Stimulated activated CD4-positive, alpha-beta T cell treated with anti-CD3 and anti-CD28 coated beads, Interleukin-12 subunit alpha, Interleukin-12 subunit beta, amount 100 ng/mL, for 4 hours (primary cell): ENCODE measurements at regions not wholly inside any gene's neighbourhood (a gene's known extent, or its start where the extent isn't known, plus 50 kb on each side); places are given as distances from the start of the nearest gene placed in this dataset.

ENCODE experiments used
- DNase-seq: peaks from one replicate; pipeline ENCODE4 v3.0.0-alpha.2; 2020

DNA sequence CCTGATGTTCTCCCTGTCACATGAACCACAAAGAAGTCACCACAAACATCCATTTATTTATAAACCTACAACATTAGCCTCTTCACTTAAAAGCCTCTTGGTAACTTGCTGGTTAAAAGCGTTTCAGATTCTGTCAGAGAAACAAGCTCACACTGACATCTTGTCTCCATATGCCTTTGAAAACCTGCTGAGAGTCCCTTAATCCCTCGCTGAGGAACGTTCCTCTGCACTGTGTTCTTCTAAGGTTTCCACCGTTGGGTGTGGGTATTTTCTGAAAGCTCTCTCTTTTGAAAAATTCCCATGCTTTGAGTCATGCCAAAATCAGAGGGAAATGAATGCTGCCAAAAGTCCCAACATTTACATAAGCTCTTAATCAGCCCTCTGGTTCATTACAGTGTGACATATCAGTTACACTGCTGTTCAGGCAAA, 149.8 kb downstream of the CCDC34 start:
- no peak for DNase-seq

DNA sequence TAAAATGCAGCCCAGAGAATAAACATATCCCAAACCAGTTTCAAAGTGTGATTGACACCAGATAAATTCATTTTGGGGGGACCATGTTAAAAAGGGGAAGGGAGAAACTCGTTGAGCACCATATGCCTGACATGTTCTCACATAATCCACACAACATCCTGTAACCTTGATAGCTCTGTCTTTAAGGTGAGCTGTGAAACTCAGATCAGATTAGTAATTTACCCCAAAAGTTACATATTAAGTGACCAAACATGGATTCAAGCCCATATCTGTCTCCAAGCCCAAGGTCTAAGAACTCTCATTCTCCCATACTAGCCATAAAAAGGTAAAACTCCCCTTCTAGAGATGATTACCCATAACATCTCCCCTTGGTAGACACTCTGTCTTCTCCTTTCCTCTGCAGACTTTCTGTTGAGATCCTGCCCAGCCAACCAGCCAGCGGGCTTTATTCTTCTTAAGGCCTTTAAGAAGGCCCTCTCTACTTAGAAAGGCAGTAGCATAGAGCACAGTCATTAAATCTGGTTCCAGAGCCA, 150.7 kb downstream of the CCDC34 start:
- no peak for DNase-seq

DNA sequence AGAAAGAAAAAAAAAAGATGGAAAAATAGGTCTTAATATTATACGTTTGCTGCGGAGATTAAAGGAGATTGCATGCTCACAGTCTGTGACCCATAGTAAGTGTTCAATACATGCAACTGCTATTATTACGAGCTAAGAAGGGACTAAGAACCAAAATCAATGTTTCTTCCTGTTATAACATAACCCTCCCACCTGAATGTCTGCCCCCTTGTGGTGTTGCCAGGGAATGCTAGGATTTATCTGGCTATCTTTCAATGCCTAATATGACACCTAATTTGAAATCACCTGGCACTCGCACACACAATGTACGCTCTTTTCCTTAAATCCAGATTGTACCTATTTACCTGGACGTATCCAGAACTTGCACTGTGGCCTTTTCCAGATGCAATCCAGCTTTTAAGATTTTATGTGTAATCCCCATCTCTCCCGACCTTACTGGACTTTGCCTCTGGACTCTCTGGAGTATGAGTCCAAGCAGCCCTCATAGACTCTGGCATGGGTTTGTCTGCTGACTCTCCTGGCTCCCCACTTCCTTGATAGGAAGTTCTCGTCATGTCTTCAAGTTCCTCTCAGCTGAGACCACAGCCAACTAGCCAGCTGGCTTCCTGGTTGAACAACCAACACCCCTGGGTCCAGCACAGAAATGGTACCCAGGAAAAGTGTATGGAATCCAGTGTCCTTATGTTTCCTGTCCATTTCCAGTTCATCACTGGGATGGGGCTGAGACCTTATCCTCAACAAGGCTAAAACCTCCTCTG, 151.5 kb downstream of the CCDC34 start:
- DNase-seq, result no peak

DNA sequence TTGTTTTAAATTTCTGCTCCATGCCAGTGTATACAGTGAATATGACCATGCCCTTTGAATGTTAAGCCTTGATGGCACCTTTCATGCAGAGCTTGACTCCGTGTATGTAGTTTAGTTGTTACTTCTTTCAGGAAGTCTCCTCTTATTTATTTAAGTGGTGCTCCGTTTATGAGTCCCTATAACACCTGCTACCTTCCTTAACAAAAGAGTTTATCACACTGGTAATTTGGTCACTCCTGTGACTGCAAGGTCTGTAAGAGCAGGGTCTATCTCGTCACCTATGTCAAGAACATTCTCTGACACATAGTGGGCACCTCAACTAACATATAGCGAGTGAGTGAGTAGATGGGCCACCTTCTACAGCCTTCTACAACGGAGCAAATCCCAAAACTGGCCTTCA, 152.5 kb downstream of the CCDC34 start:
- no peak for DNase-seq

DNA sequence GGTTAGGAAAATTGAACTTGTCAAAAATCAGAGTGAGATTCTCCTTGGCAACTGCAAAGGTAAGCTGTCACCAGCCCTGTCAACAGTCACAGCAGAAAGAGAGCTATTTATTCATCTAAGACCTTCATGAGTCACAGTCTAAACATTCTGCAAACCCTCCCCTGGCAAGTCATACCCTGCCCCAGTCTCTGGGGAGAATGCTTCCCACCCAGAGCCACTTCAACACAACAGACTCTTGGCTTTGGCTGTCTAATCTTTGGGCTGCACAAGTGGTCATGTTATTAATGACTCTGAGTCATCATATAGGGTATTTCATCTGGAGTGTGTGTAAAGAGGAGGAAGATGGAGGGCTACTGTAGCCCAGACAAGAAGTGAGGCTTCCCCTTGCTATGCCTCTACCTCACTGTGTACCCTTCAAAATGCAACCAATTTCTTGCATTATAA, 153.4 kb downstream of the CCDC34 start:
- no peak for DNase-seq

DNA sequence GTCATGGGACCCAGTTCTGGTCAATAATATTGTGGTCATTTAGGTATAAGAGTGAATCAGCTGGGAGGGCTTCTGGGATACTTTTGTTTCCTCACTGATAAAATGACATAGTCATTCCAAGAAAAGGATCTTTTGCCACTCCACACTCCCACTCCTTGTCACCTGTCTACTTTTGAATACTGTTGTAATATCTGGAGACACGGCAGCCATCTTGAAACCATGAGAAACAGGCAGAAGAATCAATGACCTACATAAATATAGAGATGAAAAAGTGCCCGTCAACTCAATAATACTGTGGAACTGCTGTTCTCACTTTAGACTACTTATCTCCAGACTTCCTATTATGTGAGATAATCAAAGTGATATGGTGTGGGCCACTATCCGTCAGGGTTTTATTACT, 154.2 kb downstream of the CCDC34 start:
- no peak for DNase-seq

DNA sequence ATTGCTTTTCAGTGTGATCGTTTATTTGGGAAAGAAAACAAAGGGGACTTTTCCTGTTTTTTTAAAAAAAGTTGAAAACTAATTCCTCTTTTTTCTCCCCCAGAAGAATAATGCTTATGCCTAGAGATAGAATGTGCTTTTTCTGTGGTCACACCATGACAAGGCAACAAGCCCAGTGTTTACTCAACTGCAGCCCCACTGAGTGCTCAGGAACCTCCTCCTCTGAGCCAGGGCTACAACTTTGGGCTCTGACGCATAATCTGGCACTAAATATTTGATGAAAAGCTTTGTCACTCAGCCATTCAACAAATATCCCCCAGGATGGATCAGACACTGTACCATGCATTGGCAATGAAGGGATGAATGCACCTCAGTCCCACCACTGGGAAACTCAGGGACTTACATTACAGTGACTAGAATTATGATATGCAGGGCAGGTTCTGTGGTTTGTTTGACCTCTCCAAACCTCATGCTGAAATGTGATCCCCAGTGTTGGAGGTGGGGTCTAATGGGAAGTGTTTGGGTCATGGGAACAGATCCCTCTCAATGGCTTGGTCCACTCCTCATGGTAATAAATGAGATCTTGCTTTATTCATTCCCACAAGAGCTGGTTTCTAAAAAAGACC, 155.9 kb downstream of the CCDC34 start:
- no peak for DNase-seq

DNA sequence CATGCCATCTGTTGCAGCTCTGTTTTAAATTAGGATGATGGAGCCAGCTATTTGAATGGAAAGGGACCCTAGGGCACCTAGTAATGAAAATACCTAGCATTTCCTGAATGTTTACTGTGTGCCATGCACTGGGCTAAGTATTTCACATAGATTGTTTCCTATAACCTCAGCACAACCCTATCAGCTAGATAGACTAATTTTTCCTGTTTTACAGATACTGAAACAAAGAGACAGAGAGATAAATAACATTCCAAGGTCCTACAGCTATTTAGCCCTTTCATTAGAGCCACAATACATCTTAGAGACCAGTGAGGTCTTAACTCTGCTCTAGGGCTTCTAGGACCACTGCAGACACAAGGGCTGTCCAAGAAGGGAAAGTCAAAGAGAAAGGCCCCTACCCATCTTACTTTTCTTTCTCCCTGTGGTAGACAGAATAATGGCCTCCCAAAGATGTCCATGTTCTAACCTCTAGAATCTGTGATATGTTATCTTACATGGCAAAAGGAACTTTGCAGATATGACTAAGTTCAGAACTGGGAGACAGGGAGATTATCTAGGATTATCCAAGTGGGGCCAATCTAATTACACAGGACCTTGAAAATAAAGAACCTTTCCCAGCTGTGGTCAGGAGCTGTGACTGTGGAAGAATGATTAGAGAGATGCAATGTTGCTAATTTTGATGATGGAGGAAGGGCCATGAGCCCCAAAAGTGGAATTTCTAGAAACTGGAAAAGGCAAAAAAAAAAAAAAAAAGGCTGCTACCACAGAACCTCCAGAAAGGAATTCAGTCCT, 157.0 kb downstream of the CCDC34 start:
- DNase-seq, result no peak

DNA sequence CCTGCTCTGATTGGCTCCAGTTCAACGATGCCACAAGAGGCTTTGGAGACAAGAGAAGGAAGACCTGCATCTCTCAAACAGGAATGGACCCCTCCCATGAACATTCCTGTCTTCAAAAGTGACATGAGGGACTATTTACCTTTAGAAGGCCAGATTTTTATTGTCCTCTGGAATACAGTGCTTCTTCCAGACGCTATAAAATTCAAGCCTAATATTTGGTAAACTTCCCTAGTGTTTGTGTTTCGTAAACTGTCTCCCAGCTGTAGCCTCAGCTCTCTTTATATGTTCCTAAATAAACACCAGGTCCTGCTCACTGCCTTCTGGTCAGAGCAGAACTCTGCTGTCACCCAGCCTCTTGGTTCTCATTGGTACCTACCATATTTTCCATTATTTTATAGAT, 157.8 kb downstream of the CCDC34 start:
- DNase-seq, result no peak

DNA sequence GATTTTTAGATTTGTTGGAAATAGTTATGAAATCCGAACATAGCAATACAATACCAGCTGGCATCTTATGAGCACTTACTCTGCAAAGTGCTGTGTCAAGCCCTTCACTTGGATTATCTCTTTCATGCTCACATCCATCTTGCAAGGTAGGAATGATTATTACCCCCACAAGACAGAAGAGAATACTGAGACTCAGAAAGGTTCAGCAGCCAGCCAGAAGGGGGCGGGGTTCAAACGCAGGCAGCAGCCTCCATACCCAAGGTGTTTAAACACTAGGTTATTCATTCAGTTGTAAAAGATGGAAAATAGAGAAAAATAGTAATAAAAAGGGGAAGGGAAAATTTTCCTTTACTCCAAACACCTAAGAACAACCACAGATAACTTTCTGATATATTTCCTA, 158.5 kb downstream of the CCDC34 start:
- DNase-seq, result no peak

DNA sequence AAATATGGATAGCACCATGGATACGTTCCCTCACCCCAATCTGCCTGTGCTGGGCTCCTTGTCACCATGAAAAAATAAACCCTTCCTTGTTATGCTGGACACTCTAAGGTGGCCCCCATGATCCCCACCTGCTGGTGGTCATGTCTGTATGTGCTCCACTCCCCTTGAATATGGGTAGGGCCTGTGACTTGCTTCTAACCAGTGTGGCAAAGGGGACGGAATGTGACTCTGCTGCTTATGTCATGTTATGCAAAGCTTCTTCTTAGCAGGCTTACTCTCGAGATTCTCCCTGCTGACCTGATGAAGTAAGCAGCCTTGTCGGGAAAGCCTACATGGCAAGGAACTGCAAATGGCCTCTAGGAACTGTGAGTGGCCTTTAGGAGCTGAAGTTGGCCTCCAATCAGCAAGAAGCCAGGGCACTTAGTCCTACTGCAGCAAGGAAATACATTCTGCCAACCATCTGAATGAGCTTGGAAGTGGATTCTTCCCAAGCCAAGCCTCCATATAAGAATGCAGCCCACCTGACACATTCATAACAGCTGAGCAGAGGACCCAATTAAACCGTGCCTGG, 159.9 kb downstream of the CCDC34 start:
- DNase-seq, result no peak

DNA sequence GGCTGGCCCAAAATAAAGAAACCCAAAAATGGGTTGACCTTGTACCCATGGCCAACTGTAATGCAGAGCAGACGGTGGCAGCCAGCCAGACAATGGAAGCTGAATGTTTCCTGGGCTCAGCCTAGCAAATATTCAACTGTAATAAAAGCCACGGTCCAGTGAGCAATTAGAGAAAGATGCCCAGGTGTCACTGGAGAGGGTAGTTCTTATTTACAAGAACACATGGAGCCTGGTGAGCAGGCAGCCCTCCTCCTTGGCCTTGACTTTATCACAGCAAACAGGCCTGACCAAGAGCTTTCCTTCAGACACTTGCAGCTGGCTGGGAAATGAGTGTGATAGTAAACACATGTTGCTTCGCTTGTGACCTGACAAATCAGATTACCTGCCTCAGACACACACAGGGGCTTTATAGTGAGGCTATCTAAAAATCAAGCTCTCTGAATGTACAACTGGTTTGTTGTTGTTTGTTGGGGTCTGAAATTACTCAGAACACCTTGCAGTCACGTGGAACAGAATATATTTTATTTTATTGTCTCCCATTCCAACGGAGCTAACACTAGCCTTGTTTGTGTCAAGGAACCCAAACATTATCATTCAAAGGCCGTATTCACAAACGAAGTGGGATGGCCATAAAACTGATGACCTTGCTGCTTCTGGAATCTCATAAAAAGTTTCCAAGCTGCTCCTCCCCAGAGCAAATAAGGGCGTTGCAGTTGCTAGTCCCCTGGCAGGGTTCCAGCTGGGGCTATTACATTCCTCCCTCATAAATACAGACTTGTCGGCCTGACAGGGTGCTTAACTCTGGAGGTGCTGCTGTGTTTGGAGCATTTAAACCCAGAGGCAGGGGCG, 161.1 kb downstream of the BBOX1 start:
- no peak for DNase-seq

DNA sequence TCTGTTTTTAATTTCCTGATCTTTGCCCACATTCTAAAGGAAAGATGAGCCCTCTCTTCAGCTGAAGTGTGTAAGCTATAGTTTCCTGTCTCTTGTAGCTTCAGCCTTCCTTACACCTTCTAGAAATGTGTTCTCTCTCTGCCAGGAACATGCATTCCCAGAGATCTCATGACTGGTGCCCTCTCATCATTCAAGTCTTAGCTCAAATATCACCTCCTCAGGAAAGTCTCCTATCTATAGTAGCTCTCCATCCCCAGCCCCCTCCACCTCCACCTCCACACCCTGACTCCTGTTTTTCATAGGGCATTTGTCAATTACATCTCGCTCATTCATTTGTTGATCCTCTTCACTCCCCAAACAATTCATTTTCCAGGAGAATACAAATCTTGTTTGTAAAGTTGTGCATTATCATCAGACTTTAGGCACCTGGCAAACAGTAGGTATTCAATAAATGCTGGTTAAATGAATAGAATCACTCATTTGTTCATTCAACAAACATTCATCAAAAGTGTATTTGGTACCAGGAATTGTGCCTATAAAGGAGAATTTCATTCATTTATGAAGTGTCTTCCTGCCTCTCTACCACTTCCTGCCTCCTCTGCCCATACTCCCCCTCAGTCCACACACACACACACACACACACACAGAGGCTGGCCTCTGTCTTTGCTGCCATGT, 160.3 kb downstream of the BBOX1 start:
- no peak for DNase-seq

DNA sequence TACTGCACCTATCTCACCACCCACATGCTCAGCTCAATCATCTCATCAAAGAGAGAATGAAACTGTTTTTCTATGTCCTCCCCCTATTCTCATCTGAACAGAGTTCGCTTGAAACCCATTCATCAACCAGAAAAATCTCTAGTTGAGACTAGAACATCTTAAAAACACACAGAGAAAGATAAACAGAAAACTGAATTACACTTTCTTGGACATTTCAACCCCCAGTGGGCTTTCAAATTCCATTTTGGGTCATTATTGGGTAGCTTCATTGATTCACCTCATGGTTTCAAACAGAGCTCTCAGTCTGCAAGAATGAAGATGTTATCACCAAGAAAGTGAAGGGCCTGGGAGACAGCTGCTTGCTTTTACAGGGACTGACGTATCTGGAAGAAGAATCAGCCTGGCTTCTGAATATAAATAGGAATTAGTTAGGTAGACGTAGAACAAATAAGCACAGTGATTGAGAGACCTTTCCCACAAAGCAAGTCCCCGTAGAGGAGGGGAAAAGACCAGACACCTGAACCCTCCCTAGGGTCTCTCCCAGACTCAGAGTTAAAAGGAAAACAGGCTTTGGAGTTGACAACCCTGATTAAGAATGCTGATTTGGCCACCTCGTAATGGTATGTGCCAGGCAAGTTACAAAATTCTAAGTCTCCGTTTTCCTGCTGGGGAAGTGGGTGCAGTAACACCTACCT, 155.7 kb downstream of the BBOX1 start:
- DNase-seq, result no peak

DNA sequence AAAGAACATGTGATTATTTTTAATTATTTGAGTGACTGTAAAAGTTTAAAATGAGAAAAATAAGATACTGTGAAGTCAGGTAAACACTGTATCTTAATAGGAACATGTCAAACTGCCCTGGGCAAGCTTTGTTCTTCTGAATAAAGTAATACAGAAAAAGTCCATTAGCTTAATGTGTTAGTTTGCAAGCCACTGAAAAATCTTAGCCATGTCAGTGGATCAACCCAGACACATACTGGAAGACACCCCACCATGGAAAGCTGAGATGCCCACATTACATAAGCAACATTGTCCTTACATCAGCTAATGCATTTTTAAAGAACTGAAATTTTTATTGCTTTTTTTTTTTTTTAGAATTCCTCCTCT, 155.2 kb downstream of the BBOX1 start:
- DNase-seq, result no peak

DNA sequence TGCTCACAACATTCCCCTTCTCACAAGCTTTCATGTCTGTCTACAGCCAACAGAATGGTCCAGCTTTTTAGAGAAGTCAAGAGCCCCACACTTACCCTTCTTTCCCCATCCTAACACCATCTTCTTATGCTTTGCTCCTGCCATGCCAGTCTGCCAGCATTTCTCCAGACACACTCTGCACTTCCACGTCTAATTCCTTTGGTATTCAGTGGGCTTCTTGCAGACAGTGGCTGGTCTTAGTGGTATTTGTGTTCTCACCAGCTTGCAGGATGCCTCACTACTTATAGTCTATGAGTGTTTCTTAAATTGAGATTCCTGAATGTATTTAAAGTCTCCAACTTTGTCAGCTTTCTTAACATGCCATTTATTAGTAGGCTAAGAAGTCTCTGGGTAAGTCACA, 154.4 kb downstream of the BBOX1 start:
- DNase-seq, result no peak

DNA sequence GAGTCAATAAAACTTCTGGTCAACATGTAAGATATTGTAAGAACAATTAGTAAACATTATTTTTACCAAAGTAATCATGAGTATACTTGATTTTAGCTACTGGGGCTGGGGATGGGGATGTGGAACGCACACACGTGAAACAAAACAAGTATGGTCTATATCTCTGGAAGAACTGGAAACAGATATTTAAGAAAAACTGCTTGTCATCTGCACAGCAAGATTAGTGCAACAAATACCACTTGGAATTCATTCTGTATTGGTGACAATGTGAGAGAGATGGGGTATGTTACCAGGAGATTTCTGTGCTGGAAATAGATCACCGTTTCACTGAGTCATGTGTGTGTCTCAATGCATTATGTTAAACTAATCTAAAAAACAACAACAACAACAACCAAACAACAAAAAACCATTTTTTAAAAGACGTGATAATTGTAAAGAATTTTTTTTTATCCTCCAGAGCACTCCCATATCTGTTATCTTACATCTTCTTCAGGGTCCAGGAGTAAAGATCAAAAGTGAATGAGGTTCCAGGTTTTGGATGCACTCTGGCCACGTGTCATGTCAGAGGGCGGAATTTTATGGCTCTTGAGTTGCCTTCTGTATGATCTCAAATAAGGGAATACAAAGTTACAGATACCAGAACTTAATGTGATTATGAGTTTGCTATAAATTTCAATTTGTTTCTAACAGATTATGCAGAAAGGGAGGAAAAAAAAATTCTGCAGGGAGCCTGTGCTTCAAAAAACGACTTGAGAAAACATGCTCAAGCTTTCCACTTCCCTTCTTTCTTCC, 153.0 kb downstream of the BBOX1 start:
- DNase-seq, result no peak

DNA sequence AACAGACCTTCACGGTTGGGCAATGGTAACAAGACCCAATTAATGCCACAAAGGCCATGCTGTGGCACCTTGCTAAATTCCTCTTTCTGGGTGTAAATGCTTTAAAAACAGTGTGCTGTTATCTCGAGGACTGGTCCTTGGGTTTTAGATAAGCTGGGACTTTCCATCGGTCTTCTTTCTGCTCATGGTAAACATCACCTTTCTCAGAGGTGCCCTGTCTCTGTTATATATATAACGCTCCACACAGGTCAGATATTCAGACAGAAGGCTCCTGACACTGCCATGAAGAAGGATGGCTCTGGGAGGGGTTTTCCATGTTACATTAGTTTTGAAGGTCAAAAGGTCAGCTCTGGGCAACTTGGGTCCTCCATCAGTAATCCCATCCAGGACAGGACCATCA, 151.6 kb downstream of the BBOX1 start:
- DNase-seq, result no peak

DNA sequence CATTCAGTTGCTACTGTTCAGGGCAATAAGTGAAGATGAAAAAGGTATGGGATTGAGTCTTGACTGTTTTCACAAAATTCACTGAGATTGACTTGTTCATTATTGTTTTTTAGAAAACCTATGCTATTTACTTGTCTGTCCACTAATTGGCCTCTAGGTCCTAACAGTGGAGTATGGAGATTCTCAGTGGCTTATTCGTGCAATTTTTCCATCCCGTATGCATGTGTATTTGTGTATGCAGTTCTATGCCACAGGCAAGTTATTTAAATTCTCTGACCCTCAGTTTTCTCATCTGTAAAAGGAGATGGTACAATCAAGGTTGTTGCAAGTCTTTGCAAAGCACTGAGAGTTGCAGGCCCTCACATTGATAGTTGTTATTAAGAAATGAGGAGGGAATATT, 151.0 kb downstream of the BBOX1 start:
- DNase-seq, result no peak

DNA sequence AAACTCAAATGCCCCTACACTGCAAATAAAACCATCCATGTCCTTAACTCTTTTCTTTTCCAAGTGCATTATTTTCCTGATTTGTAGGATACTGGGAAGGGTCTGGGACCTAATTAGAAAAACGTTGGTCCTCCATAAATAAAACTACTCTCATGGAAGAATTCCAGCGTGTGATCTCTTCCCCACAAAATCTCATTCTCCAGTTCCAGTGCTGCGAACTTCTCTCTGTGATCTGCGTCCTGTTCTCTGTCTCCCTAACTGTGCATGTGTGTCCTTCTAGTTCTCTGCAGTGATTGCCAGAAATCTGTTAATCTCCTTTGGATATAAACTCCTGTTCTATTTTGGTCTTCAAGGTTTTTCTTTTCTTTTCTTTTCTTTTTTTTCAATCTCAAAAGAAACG, 148.1 kb downstream of the BBOX1 start:
- no peak for DNase-seq
